Bronchial epithelial cell (primary cell): ENCODE measurements at regions not wholly inside any gene's neighbourhood (a gene's known extent, or its start where the extent isn't known, plus 50 kb on each side); places are given as distances from the start of the nearest gene placed in this dataset.
"Not testable (repeated sequence)": the region's sequence is repeated elsewhere in the genome, so short reads cannot be mapped to it uniquely, and the experiment has no call there.

Experiments used
- DNase-seq: peaks from one replicate; pipeline ENCODE4 v3.0.0-alpha.2; 2010; ENCODE audit warnings: low read depth
- FAIRE-seq: peaks from 2 replicates; lab custom pipeline; 2011; peaks lifted over from hg19 to GRCh38; lab: Jason Lieb, UNC
- H3K27me3 ChIP-seq: 2 replicates; pipeline ENCODE4 v1.5.1; 2011; ENCODE audit warnings: low read length; ENCODE audit not compliant: control insufficient read depth, insufficient read depth
- H3K36me3 ChIP-seq: 2 replicates; pipeline ENCODE4 v1.5.1; 2011; ENCODE audit warnings: low read length; ENCODE audit not compliant: control insufficient read depth, insufficient read depth
- H3K4me3 ChIP-seq: 2 replicates; pipeline ENCODE4 v1.5.1; 2011; ENCODE audit warnings: mild to moderate bottlenecking, low read depth, low read length, control low read depth
- TF ChIP-seq, protein P1 (sequence below): IDR thresholded peaks from 2 replicates; pipeline ENCODE4 v1.5.1; 2011; ENCODE audit warnings: mild to moderate bottlenecking, moderate library complexity, low read length, control low read depth, inconsistent platforms; ENCODE audit not compliant: insufficient read depth, severe bottlenecking

DNA sequence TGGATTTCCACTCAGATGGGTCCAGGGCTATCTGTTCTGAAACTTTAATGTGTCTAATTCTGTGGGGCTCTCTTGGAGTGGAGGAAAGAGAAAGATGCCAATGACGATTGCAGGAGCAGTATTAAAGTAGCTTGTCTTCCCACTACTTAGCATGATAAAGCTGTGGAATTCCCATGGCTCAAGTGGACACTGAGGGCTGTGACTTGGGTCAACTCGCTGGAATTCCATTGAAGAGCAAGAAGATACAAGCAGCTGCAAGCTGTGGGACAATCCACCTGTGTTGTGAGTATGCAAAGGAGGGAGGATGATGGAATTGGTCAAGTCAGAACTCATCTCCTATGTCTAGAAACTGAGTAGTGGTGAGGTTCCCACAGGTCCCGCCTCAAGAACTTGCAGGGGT, 154.2 kb upstream of the MINDY3 start:
- H3K36me3 ChIP-seq = no peaks in the 10 kb centered on the region
- TF ChIP-seq, protein P1, sequence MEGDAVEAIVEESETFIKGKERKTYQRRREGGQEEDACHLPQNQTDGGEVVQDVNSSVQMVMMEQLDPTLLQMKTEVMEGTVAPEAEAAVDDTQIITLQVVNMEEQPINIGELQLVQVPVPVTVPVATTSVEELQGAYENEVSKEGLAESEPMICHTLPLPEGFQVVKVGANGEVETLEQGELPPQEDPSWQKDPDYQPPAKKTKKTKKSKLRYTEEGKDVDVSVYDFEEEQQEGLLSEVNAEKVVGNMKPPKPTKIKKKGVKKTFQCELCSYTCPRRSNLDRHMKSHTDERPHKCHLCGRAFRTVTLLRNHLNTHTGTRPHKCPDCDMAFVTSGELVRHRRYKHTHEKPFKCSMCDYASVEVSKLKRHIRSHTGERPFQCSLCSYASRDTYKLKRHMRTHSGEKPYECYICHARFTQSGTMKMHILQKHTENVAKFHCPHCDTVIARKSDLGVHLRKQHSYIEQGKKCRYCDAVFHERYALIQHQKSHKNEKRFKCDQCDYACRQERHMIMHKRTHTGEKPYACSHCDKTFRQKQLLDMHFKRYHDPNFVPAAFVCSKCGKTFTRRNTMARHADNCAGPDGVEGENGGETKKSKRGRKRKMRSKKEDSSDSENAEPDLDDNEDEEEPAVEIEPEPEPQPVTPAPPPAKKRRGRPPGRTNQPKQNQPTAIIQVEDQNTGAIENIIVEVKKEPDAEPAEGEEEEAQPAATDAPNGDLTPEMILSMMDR = no peak
- no peaks in the 10 kb centered on the region for H3K27me3 ChIP-seq
- DNase-seq (no peak), FAIRE-seq (no peak)
- H3K4me3 ChIP-seq = no peak overlapping the region

DNA sequence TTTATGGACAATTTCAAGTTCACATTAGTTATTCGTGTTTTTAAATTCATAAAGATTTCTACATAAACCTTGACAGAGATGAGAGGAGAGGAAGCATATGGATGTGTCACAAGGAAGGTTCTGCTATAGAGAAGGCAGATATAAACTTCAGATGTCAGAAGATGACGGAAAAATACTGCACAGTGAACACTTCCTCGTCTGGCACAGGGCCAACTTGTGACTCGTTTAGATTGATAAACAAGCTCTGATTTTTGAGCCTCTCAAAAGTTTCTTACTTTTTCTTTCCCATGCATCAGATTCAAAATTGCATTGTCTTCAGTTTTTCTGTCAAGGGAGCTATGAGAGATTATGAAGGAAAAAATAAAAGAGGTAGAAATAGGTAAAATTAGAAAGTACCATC, 156.4 kb upstream of the MINDY3 start:
- FAIRE-seq = no peak
- Histone ChIP-seq H3K36me3 (no peaks in the 10 kb centered on the region), H3K4me3 (no peak overlapping the region), H3K27me3 (no peaks in the 10 kb centered on the region)
- DNase-seq = no peak
- TF ChIP-seq, protein P1 = no peak

DNA sequence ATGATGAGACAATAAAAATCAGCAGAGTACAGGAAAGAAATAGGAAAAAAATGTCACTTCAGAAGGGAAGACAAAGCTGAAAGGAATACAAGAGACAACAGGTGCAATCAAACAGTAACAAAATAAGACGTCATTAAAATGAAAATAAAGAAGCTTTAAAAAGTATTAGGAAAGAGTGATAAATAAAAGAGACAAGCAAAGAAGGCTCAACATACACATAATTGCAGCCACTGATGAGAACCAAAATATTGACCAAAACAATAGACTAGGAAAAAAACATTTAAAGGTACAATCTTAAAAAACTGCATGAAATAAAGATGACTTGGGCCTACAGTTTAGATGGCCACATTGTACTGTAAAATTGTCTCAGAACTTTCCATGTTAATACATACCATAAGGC, 160.5 kb upstream of the MINDY3 start:
- TF ChIP-seq, protein P1 = no peak
- DNase-seq = no peak
- H3K36me3 ChIP-seq = no peaks in the 10 kb centered on the region
- FAIRE-seq = no peak
- H3K4me3 ChIP-seq = no peak overlapping the region
- no peaks in the 10 kb centered on the region for H3K27me3 ChIP-seq

DNA sequence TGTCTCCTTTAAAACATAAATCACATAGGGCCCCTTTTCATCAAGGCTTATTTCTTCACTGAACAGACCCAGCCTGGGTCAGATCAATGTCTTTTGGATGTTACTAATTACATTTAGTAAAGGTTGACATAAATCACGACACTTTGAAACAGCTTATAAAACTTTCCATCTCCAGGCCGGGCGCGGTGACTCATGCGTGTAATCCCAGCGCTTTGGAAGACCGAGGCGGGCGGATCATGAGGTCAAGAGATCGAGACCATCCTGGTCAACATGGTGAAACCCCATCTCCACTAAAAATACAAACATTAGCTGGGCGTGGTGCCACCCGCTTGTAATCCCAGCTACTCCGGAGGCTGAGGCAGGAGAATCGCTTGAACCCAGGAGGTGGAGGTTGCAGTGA, 166.5 kb upstream of the MINDY3 start:
- FAIRE-seq, H3K36me3 ChIP-seq, H3K4me3 ChIP-seq, DNase-seq, H3K27me3 ChIP-seq: not testable (repeated sequence)

DNA sequence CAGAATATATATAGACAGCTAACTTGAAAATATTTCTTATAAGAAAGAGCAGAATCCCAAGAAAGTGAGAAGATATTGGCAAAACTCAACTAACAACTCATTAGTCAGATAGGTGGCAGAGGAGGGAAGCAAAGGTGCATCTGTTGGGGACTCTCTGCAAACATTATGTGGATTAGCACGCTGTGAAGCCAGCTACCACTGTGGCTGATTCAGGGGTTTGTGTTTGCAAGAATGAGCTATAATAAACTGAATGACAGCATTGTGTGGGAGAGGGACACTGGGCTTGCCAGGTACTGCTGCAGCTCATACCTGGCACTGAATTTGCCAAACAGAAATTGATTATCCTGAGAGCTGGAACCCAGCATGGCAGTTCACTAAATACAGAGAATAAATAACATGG, 170.3 kb upstream of the MINDY3 start:
- FAIRE-seq = no peak
- Histone ChIP-seq H3K27me3 (no peaks in the 10 kb centered on the region), H3K36me3 (no peaks in the 10 kb centered on the region), H3K4me3 (no peak overlapping the region)
- no peak for DNase-seq
- TF ChIP-seq, protein P1 = no peak

DNA sequence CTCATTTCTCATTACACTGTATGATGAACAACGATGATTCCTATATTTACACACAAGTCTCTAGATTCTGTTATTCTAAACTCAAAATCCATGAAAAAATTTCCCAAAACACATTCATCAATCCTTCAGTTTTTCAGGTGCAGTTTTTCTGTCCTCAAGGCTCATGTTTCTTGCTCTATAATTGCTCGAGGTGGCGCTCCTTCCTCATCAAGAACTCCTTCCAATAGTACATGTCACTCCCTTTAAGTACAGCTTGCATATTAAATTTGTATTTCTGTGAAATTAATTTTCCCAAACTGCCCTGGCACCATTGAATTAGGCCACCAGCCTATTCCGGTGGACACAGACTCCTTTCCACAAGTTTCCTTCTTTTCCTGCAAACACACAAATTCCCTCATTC, 188.7 kb upstream of the MINDY3 start:
- Histone ChIP-seq H3K4me3 (no peak overlapping the region), H3K27me3 (no peaks in the 10 kb centered on the region), H3K36me3 (no peaks in the 10 kb centered on the region)
- FAIRE-seq = no peak
- no peak for DNase-seq
- TF ChIP-seq, protein P1 = no peak
